ENCODE measurements at regions not wholly inside any gene's neighbourhood (a gene's known extent, or its start where the extent isn't known, plus 50 kb on each side); places are given as distances from the start of the nearest gene placed in this dataset.

GRCh38 chr6:3999800-4000661, 78.9 kb downstream of the FAM217A start:
- in situ Hi-C loops (cut with MboI; ENCODE audit: low sequenced_read_pairs): no loop called here

GRCh38 chr6:4004249-4004648, 74.7 kb downstream of the FAM217A start:
- in situ Hi-C loops (cut with MboI; ENCODE audit: low sequenced_read_pairs): no loop called here

- in situ Hi-C loops (cut with MboI; ENCODE audit: low sequenced_read_pairs): no loop called here
These were observed 70.5 kb downstream of the FAM217A start for GRCh38 chr6:4008324-4009047.

- in situ Hi-C loops (cut with MboI; ENCODE audit: low sequenced_read_pairs): no loop called here
These were observed 69.5 kb downstream of the FAM217A start for GRCh38 chr6:4009486-4009885.

GRCh38 chr6:4010048-4010447, 68.9 kb downstream of the FAM217A start:
- in situ Hi-C loops (cut with MboI; ENCODE audit: low sequenced_read_pairs): no loop called here

GRCh38 chr6:4010689-4011090, 68.2 kb downstream of the FAM217A start:
- in situ Hi-C loops (cut with MboI; ENCODE audit: low sequenced_read_pairs): no loop called here

GRCh38 chr6:4012826-4013225, 66.1 kb downstream of the FAM217A start:
- in situ Hi-C loops (cut with MboI; ENCODE audit: low sequenced_read_pairs): no loop called here

GRCh38 chr6:4017058-4017739, 61.7 kb downstream of the FAM217A start:
- in situ Hi-C loops (cut with MboI; ENCODE audit: low sequenced_read_pairs): no loop called here

- in situ Hi-C loops (cut with MboI; ENCODE audit: low sequenced_read_pairs): no loop called here
These were observed 61.1 kb downstream of the FAM217A start for GRCh38 chr6:4017834-4018170.

GRCh38 chr6:4018171-4018923, 60.6 kb downstream of the FAM217A start:
- in situ Hi-C loops (cut with MboI; ENCODE audit: low sequenced_read_pairs): no loop called here

Data from HL-60/S4 treated with retinoic acid at 250 ng/mL for 4 days and 3 days (cell line).